ENCODE measurements at regions not wholly inside any gene's neighbourhood (a gene's known extent, or its start where the extent isn't known, plus 50 kb on each side); places are given as distances from the start of the nearest gene placed in this dataset.

DNA sequence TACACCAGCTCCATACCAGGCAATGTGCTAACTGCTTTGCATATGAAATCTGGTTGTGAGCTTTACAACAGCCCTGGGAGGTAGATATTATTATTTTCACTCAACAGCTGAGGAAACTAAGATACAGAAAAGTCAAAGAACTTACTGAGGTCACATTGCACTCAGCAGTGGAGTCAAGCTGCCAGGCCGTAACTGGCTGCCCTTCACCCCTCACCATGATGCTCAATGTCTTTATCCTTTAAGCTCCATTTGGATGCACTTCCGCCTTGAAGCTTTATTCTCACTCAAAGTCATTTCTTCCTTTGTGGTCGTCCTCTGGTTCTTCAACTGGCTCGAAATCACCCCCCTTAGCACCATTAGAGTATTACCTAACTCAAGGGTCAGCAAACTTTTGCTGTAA, 81.7 kb upstream of the RALGPS2 start:
- H3K4me3 ChIP-seq, result no peak overlapping the region
- H3K9me3 ChIP-seq, result no peaks in the 10 kb centered on the region
- H3K27ac ChIP-seq, result peak overlapping the region in 1 of 4 donors; percentile 1
- no peaks in the 10 kb centered on the region for H3K27me3 ChIP-seq
- ATAC-seq, result no peak
- WGBS, 2 donors (ENCODE audit: low coverage in 1 of 2), result 75 to 91% methylated on average over 3 to 4 of the region's 4 CpGs
- H3K36me3 ChIP-seq, result no peaks in the 10 kb centered on the region
- no peak for TF ChIP-seq POLR2AphosphoS5 (IDR thresholded peaks at IDR 0.05)
- no peak for TF ChIP-seq EP300 (IDR thresholded peaks at IDR 0.05)
- no peak for TF ChIP-seq CTCF (IDR thresholded peaks at IDR 0.05)
- H3K4me1 ChIP-seq, result peaks cover 0 to 12% (median 0%) of the 10 kb centered on the region in 3 donors

- Histone ChIP-seq H3K9me3 (no peaks in the 10 kb centered on the region), H3K4me3 (no peak overlapping the region), H3K36me3 (no peaks in the 10 kb centered on the region), H3K27ac (peak overlapping the region in 1 of 4 donors; percentile 1), H3K4me1 (peaks cover 0 to 12% (median 0%) of the 10 kb centered on the region in 3 donors), H3K27me3 (no peaks in the 10 kb centered on the region)
- no peak for ATAC-seq
- WGBS, 2 donors (ENCODE audit: low coverage in 1 of 2), result 90% methylated on average over 6 of the region's 6 CpGs
- TF ChIP-seq POLR2A (IDR thresholded peaks at IDR 0.05) (no peak), CTCF (IDR thresholded peaks at IDR 0.05) (no peak), POLR2AphosphoS5 (IDR thresholded peaks at IDR 0.05) (no peak), EP300 (IDR thresholded peaks at IDR 0.05) (no peak)
Measured at GRCh38 chr1:178643831-178644230, 81.2 kb upstream of the RALGPS2 start.

GRCh38 chr1:178644308-178645120, 80.5 kb upstream of the RALGPS2 start:
- Histone ChIP-seq H3K4me3 (no peak overlapping the region), H3K9me3 (no peaks in the 10 kb centered on the region), H3K4me1 (peaks cover 0 to 12% (median 0%) of the 10 kb centered on the region in 3 donors), H3K36me3 (no peaks in the 10 kb centered on the region), H3K27ac (no peak overlapping the region), H3K27me3 (no peaks in the 10 kb centered on the region)
- ATAC-seq, result no peak
- TF ChIP-seq POLR2AphosphoS5 (IDR thresholded peaks at IDR 0.05) (no peak), EP300 (IDR thresholded peaks at IDR 0.05) (no peak), CTCF (IDR thresholded peaks at IDR 0.05) (no peak), POLR2A (IDR thresholded peaks at IDR 0.05) (no peak)
- 27 to 39% methylated on average over 3 to 4 of the region's 4 CpGs for WGBS, 2 donors (ENCODE audit: low coverage in 1 of 2)

DNA sequence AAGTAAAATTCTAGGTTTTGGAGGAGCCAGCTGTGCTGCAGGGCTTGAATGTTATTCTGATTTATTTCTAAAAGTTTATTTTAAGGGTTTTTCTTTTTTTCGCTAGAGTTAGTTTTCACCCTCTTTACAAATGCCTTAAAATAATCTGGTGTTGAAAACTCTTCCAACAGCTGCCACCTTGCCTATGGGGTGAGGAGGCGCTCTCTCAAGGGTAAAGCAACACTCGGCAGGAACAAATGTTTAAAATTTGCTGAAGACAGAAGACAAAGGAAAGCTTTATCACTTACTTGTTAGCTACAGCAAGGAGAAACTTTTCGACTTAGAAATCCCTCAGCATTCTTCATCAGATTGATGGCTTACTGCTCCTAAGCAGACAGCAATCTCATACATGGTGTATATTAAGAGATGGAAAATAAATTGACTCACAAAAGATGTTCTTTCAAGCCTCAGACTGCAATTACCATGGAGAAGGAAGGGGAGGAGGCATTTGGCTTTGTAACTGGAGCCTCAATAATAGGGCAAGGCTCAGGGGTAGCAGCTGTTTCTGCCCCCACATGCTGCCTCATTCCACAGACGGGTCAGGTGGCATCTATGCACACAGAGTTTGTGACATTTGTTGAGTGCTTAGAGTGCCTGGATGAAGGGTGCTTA, 79.8 kb upstream of the RALGPS2 start:
- Histone ChIP-seq H3K36me3 (no peaks in the 10 kb centered on the region), H3K4me1 (peaks cover 0 to 12% (median 0%) of the 10 kb centered on the region in 3 donors), H3K27me3 (no peaks in the 10 kb centered on the region), H3K27ac (no peak overlapping the region), H3K4me3 (no peak overlapping the region), H3K9me3 (no peaks in the 10 kb centered on the region)
- no peak for TF ChIP-seq CTCF (IDR thresholded peaks at IDR 0.05)
- TF ChIP-seq POLR2A (IDR thresholded peaks at IDR 0.05), result no peak
- no peak for TF ChIP-seq EP300 (IDR thresholded peaks at IDR 0.05)
- no peak for TF ChIP-seq POLR2AphosphoS5 (IDR thresholded peaks at IDR 0.05)
- ATAC-seq, result no peak
- WGBS, 2 donors (ENCODE audit: low coverage in 1 of 2), result 48 to 65% methylated on average over 4 to 5 of the region's 5 CpGs

All from gastroesophageal sphincter (tissue), 4 donors.